Hepatocyte (in vitro differentiated cells): ENCODE measurements at regions not wholly inside any gene's neighbourhood (a gene's known extent, or its start where the extent isn't known, plus 50 kb on each side); places are given as distances from the start of the nearest gene placed in this dataset.

Experiments
- DNase-seq: peaks from one replicate; pipeline ENCODE4 v3.0.0-alpha.2; 2016; ENCODE audit warnings: low spot score
- H2AFZ ChIP-seq: fragments of 200-600 bp; sonication (generic); 2 replicates; pipeline ENCODE4 v1.6.0; 2016; ENCODE audit warnings: antibody characterized with exemption, mild to moderate bottlenecking
- H3K27ac ChIP-seq: fragments of 200-600 bp; sonication (generic); 2 replicates; pipeline ENCODE4 v1.5.1; 2016; ENCODE audit warnings: mild to moderate bottlenecking
- H3K27me3 ChIP-seq: fragments of 200-600 bp; sonication (generic); 2 replicates; pipeline ENCODE4 v1.6.1; 2016
- H3K36me3 ChIP-seq: fragments of 200-600 bp; sonication (generic); replicated peaks from 2 replicates; pipeline ENCODE4 v1.5.1; 2016; ENCODE audit warnings: low read depth; ENCODE audit not compliant: insufficient read depth
- H3K4me1 ChIP-seq: fragments of 200-600 bp; sonication (generic); 2 replicates; pipeline ENCODE4 v1.5.1; 2016; ENCODE audit warnings: mild to moderate bottlenecking, moderate library complexity; ENCODE audit not compliant: insufficient read depth
- H3K4me2 ChIP-seq: fragments of 200-600 bp; sonication (generic); 2 replicates; pipeline ENCODE4 v1.6.0; 2016
- H3K4me3 ChIP-seq: fragments of 200-600 bp; sonication (generic); 2 replicates; pipeline ENCODE4 v1.5.1; 2016; ENCODE audit warnings: mild to moderate bottlenecking
- H3K79me2 ChIP-seq: fragments of 200-600 bp; sonication (generic); 2 replicates; pipeline ENCODE4 v1.6.0; 2017; ENCODE audit warnings: mild to moderate bottlenecking
- H3K9me2 ChIP-seq: fragments of 200-600 bp; sonication (generic); replicated peaks from 2 replicates; pipeline ENCODE4 v1.6.0; 2017; ENCODE audit warnings: mild to moderate bottlenecking; ENCODE audit not compliant: insufficient read depth
- H3K9me3 ChIP-seq: fragments of 200-600 bp; sonication (generic); 2 replicates; pipeline ENCODE4 v1.5.1; 2016; ENCODE audit warnings: low read depth, mild to moderate bottlenecking
- H4K20me1 ChIP-seq: fragments of 200-600 bp; sonication (generic); 2 replicates; pipeline ENCODE4 v1.6.0; 2016; ENCODE audit warnings: mild to moderate bottlenecking; ENCODE audit not compliant: insufficient read depth, poor library complexity, severe bottlenecking
- CTCF ChIP-seq: fragments of 200-600 bp; sonication (generic); IDR thresholded peaks from 2 replicates; pipeline ENCODE4 v1.5.1; 2016; ENCODE audit warnings: antibody characterized with exemption, mild to moderate bottlenecking; ENCODE audit not compliant: poor library complexity
- EZH2 ChIP-seq: fragments of 200-600 bp; sonication (generic); IDR thresholded peaks from 2 replicates; pipeline ENCODE4 v1.6.1; 2016; ENCODE audit warnings: antibody characterized with exemption, mild to moderate bottlenecking, borderline replicate concordance
- EZH2phosphoT487 ChIP-seq: fragments of 200-600 bp; sonication (generic); IDR thresholded peaks from one replicate; pipeline ENCODE4 v1.6.1; 2018; ENCODE audit warnings: antibody characterized with exemption, mild to moderate bottlenecking, low read depth, moderate library complexity; ENCODE audit not compliant: unreplicated experiment, severe bottlenecking
- WGBS: methylation state at CpG from one replicate; pipeline ENCODE4 v1.1.6; 2016; ENCODE audit warnings: low lambda C conversion rate; ENCODE audit errors: missing lambda C conversion rate; 5-methylcytosine and 5-hydroxymethylcytosine counted together

GRCh38 chr4:157558016-157558415 lies 337.5 kb downstream of the GRIA2 start:
- Histone ChIP-seq H3K4me2 (no peak overlapping the region), H2AFZ (no peak overlapping the region), H3K9me2 (no peaks in the 10 kb centered on the region), H3K27ac (no peak overlapping the region), H4K20me1 (no peaks in the 10 kb centered on the region), H3K79me2 (no peaks in the 10 kb centered on the region), H3K36me3 (no peaks in the 10 kb centered on the region), H3K4me3 (no peak overlapping the region), H3K27me3 (no peaks in the 10 kb centered on the region), H3K9me3 (no peaks in the 10 kb centered on the region), H3K4me1 (no peaks in the 10 kb centered on the region)
- DNase-seq: no peak
- TF ChIP-seq EZH2phosphoT487 (no peak), CTCF (no peak), EZH2 (no peak)
- WGBS: 64% methylated on average over 2 of the region's 2 CpGs

DNA sequence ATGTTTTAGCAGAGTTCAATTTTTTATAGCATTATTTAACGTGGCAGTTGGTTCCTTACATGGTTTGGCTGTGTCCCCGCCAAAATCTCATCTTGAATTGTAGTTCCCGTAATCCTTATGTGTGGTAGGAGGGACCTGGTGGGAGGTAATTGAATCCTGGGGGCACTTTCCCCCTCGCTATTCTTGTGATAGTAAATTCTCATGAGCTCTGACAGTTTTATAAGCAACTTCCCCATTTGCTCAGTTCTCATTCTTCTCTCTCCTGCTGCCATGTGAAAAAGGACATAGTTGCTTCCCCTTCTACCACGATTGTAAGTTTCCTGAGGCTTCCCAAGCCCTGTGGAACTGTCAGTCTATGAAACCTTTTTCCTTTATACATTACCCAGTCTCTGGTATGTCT lies 329.5 kb downstream of the GRIA2 start:
- H3K36me3 ChIP-seq: no peaks in the 10 kb centered on the region
- DNase-seq: no peak
- no peak for TF ChIP-seq CTCF
- no peak for TF ChIP-seq EZH2phosphoT487
- TF ChIP-seq EZH2: no peak
- H3K27ac ChIP-seq: no peak overlapping the region
- H4K20me1 ChIP-seq: no peaks in the 10 kb centered on the region
- H3K4me1 ChIP-seq: no peaks in the 10 kb centered on the region
- no peaks in the 10 kb centered on the region for H3K9me2 ChIP-seq
- H3K9me3 ChIP-seq: no peaks in the 10 kb centered on the region
- 65% methylated on average over 5 of the region's 5 CpGs for WGBS
- H3K4me2 ChIP-seq: no peak overlapping the region
- H3K79me2 ChIP-seq: no peaks in the 10 kb centered on the region
- H2AFZ ChIP-seq: no peak overlapping the region
- no peaks in the 10 kb centered on the region for H3K27me3 ChIP-seq
- H3K4me3 ChIP-seq: no peak overlapping the region

GRCh38 chr4:157527954-157528353 lies 307.4 kb downstream of the GRIA2 start:
- H2AFZ ChIP-seq: no peak overlapping the region
- TF ChIP-seq EZH2phosphoT487 (no peak), EZH2 (no peak), CTCF (no peak)
- no peaks in the 10 kb centered on the region for H3K9me3 ChIP-seq
- H4K20me1 ChIP-seq: no peaks in the 10 kb centered on the region
- H3K27me3 ChIP-seq: no peaks in the 10 kb centered on the region
- H3K4me1 ChIP-seq: no peaks in the 10 kb centered on the region
- 100% methylated on average over 1 of the region's 1 CpG for WGBS
- no peaks in the 10 kb centered on the region for H3K9me2 ChIP-seq
- no peaks in the 10 kb centered on the region for H3K79me2 ChIP-seq
- no peak overlapping the region for H3K27ac ChIP-seq
- no peaks in the 10 kb centered on the region for H3K36me3 ChIP-seq
- H3K4me3 ChIP-seq: no peak overlapping the region
- DNase-seq: no peak
- H3K4me2 ChIP-seq: no peak overlapping the region

DNA sequence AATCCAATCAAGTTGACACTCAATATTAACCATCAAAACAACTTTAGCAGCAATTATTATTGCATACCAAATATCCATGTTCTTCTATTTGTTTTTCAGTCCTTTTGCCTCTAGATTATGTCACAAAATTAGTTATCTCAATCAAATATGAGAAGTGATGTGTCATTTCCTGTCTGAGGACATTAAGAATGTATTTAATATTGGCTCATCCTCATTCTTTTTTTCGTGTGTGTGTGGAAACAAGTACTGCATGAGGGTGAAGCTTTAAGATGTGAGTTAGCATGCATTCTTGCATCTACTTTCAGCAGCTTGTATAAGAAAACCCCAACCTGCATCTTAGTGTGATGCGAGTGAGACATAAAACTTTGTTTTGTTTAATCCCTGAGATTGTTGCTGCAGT lies 301.4 kb downstream of the GRIA2 start:
- Histone ChIP-seq H3K9me2 (no peaks in the 10 kb centered on the region), H3K27ac (no peak overlapping the region), H3K9me3 (no peaks in the 10 kb centered on the region), H3K4me2 (no peak overlapping the region), H3K27me3 (no peaks in the 10 kb centered on the region), H2AFZ (no peak overlapping the region), H3K36me3 (no peaks in the 10 kb centered on the region), H4K20me1 (no peaks in the 10 kb centered on the region), H3K4me3 (no peak overlapping the region), H3K4me1 (no peaks in the 10 kb centered on the region), H3K79me2 (no peaks in the 10 kb centered on the region)
- no peak for DNase-seq
- 85% methylated on average over 2 of the region's 2 CpGs for WGBS
- TF ChIP-seq CTCF (no peak), EZH2phosphoT487 (no peak), EZH2 (no peak)
